ENCODE measurements at regions not wholly inside any gene's neighbourhood (a gene's known extent, or its start where the extent isn't known, plus 50 kb on each side); places are given as distances from the start of the nearest gene placed in this dataset.
"Not testable (repeated sequence)": the region's sequence is repeated elsewhere in the genome, so short reads cannot be mapped to it uniquely, and the experiment has no call there.

DNA sequence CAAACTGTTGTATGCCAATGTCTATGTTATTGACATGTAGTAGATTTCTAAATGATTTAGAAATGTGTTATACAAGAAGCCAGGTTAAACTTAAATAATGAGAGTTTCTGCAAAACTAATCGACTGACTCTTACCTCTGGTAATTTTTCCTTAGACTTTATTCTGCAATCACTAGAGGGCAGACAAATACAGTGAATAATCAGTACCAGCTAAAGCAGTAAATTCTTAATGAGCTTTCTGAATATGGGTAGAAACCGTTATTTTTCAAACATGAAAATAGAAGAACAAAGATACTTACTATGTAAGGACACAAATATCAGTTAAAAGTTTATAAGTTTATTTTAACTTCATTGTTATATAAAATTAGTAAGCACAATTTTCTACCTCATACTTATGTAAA is 97.9 kb upstream of the RGS1 start:
- DNase-seq = peak; percentile 14

DNA sequence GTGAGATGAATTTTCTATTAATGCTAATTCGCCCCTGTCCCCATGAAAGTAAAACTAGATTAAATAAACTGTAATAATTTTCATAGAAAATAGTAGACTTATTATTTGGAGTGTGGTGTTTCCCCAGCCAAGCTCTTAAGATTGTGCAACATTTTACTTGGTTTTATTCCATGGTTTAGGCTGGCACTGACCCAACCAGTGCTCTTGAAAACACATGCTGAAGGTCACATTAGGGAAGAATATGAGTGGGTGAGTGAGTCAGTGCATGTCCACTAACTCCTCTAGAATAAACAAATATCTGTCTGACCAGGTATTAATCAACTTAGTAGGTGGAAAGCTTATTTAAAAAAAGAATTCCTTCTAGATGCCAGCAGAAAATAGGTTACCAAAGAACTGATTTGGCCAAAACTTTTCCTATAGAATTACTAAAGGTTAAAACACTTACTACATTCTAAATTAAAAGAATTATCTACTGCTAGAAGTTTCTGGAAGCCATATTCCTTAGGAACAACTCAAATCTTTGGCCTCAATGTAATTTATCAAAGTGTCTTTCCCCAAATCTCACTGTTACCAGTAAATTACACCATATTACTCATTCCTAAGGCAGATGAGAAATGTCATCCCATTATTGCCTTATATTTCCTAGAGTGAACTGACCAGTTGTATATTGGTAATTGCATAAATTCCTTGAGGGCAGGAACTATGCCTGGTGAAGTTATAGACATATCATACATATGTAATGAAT is 89.7 kb upstream of the RGS1 start:
- no peak for DNase-seq

DNA sequence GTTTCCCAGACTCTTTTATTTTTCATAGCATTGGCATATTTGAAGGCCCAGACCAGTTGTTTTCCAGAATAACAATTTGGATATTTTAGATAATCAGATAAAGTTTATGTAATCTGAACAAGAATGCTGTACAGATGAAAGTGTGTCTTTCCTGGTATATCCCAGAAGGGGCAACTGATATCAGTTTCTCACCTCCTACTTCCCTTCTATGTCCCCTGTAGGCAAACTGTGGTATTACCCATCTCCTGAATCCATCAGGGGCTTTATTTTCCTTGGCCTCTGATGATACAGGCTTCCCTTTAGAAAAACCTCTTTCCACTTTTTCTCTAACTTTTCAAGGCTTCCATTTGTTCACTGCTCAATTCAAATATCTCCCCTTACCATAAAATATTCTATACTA is 87.5 kb upstream of the RGS1 start:
- no peak for DNase-seq

DNA sequence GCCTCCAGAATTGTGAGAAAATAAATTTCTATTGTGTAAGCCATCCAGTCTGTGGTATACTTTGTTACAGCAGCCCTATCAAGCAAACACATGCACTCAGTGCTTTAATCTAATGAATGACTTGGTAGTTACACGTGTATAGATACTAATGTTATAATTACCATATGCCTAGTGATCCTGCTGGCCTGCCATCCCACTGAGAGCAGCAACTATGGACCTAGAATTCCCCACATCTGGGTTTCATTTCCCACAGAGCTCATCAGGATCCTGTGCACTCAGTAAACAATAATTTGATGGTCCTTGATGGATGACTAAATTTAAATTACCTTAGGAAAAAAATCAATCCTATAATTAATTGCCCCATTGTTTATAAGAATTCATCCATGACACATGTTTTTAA is 86.5 kb upstream of the RGS1 start:
- no peak for DNase-seq

DNA sequence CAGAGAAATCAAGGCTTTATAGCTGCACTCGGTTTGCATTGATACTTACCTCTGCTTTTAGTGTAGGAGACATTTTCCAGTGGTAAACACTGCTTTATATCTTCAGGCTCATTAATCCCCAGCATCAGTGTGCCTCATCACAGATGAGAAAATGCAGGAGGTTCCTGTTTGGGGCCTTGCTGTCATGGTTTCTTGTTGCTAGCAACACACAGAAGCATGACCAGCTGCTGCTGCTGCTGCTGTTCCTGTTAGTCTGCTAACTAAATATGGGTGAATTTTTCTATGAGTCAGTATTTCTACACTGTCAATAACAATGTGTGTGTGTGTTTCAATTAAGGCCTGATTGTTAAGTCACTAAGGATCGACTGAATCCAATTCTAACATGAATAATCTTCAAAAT is 85.8 kb upstream of the RGS1 start:
- no peak for DNase-seq

DNA sequence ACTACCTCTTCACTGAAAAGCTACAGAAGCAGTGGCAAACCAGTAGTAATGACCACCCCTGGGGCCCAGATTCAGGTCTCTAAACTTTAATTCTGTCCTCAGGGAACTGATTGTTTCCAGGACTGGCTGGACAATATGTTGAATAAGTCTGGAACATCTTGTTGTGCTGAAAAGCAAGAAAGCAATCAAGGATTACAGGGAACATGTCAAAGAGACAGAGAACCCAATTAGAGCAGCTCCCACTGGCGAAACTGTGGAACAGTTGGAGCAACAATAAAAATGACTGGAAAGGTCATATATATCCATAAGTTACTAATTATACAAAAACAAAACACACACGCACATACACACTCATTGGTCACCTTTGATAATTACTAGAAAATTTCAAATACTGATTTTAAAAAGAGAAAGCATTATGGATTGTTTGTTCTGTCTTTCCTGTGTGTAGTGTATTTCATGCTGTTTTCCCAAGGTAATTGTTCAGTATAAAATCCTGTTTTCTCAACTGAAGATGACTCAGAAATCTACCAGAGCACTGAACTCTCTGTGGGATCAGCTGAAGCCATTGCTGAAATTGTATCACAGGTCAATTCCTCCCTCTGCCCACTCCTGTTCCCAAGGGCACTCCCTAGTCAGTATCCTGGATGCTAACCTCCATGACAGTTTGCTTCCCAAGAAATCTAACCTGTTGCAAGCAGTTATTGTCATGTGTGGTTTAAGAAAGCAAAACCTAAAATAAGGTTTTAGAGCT is 83.6 kb upstream of the RGS1 start:
- DNase-seq = no peak

DNA sequence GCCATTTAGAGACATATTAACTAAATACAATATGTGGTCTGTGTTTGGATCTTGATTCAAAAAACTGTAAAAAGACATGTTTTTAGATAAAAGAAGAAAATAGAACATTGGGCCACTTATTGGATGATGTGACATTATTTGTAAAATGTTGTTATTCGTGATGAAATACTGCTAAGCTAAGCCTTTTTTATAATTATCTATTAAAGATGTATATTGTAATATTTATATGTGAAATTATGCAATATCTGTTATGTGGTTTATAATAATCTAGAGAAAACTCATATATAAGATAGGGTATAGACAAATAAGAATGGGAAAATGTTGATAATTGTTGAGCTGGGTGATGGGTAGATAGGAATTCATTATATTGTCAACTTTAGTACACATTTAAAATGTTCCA is 82.0 kb upstream of the RGS1 start:
- no peak for DNase-seq

DNA sequence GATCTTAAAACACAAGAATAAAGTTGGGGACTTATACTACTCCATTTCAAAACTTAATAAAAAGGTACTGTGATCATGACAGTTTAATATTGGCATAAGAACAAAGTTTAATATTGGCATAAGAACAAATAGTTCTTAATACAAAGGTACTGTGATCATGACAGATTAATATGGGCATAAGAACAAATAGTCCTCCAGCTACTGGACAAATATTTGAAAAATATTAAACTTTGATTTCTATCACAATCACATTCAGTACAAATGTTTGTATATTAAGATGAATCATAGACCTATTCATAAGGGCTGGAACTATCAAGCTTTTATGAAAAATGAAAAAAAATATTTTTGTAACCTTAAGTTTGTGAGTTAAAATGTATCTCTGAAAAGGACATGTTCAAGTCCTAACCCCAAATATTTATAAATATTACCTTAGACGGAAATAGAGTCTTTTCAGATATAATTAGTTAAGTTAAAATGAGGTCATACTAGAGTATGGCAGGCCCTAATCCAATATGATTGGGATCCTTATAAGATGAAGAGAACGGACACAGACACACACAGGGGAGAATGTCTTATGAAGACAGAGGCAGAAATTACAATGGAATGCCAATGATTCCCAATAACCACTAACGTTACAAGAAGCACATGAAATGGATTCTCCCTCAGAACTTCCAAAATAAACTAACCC is 79.1 kb upstream of the RGS1 start:
- DNase-seq = no peak

DNA sequence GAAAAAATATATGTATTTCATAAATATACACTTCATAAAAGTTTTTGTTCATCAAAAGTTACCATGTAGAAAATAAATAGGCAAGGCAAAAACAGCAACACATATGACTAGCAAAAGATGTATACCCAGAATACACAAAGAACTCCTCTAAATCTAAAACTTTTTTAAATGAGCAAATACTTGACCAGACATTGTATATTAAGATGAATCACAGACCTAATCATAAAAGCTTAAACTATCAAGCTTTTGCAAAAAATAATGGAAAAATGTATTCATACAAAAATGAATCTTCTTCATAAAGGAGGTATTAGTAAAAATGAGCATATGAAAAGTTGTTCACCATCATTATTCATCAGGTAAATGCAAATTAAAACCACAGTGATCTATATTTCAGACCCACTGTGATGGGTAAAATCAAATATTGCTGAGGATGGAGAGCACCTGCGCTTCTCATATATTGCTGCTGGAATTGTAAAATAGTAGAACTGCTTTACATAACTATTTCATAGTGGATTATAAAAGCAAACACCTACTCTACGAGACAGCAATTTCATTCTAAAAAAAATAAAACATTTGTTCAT is 78.3 kb upstream of the RGS1 start:
- no peak for DNase-seq

DNA sequence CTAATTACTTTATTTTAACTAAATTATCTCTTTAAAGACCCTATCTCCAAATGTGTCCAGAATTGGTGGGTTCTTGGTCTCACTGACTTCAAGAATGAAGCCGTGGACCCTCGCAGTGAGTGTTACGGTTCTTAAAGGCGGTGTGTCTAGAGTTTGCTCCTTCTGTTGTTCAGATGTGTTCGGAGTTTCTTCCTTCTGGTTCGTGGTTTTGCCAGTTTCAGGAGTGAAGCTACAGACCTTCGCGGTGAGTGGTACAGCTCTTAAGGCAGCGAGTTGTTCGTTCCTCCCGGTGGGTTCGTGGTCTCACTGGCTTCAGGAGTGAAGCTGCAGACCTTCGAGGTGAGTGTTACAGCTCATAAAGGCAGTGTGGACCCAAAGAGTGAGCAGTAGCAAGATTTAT is 77.5 kb upstream of the RGS1 start:
- DNase-seq = not testable (repeated sequence)

DNA sequence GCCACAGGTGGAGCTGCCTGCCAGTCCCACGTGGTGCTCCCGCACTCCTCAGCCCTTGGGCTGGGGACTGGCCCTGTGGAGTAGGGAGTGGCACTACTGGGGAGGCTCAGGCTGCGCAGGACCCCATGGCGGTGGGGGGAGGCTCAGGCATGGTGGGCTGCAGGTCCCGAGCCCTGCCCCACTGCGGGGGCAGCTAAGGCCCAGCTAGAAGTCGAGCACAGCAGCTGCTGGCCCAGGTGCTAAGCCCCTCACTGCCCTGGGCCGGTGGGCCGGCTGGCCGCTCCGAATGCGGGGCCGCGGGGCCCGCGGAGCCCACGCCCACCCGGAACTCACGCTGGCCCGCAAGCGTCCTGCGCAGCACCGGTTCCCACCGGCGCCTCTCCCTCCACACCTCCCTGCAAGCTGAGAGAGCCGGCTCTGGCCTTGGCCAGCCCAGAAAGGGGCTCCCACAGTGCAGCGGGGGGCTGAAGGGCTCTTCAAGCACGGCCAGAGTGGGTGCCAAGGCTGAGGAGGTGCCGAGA is 76.5 kb upstream of the RGS1 start:
- not testable (repeated sequence) for DNase-seq

DNA sequence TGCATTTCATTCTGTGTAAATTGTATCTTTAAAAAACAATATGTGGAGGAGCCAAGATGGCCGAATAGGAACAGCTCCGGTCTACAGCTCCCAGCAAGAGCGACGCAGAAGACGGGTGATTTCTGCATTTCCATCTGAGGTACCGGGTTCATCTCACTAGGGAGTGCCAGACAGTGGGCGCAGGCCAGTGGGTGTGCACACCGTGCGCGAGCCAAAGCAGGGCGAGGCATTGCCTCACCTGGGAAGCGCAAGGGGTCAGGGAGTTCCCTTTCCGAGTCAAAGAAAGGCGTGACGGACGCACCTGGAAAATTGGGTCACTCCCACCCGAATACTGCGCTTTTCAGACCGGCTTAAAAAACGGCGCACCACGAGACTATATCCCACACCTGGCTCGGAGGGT is 75.0 kb upstream of the RGS1 start:
- DNase-seq = not testable (repeated sequence)

DNA sequence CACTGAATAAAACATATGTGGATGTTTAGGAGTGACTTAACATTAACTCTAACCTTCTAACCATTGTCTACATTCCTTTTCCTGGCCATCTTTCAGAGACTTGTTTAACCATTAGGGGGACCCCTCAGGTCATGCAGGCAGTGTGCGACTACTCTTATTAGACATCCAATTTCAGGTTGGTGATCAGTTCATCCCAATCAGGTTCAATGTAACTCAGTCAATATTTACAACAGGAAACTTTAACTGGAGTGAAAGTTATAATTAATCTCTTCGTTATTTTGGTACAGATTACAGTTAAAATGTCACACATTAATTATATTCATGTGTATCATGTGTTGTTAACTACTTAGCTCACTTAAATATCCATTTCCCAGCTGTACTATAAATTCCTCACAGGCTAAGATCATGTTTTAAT is 68.8 kb upstream of the RGS1 start:
- no peak for DNase-seq

DNA sequence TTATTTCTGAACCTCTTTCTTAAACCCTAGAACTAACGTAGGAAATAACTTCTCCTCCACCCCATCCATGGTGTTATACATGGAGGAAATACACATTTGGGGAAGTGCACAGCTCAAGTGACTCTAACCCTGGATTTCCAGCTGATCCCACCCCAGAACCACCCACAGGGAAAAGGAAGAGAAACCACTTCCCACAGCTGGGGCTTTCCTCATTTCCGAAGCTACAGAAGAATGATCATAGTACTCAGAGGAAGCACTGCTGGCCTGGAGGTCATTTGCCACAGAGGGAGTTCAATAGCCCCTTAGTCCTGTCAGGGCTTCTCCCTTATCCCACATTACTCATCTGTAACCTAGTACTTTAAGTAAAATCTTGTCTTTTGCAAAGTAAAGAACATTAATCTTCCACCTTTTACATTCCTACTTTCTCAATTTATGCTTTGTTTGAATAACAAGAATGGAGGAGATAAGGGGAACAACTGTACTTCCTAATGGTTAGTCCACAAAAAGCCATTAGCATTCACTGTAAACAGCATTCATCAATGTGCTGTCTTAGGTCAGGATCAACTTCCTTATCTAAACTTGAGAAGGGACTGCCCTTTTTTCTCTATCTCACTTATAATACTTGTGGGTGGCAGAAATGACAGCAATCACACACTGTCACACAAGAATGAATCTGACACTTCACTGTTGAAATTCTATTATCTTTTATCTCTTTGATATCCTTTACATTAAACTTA is 63.0 kb upstream of the RGS1 start:
- no peak for DNase-seq

DNA sequence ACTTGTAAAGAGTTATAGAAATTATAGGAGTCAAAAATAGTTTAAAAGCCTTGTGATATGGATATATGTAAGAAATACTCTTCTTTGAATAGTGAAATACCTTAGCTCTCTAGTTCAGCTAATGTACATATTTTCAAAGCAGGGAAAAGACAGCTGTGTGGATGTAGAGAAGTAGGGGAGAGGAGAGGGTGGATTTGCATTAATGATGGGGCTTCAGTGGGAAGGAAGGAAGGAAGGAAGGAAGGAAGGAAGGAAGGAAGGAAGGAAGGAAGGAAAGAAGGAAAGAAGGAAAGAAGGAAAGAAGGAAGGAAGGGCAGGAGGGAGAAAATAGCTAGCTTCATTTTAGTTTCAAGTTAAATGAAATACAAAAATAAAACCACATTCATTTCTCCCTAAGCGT is 62.4 kb upstream of the RGS1 start:
- no peak for DNase-seq

DNA sequence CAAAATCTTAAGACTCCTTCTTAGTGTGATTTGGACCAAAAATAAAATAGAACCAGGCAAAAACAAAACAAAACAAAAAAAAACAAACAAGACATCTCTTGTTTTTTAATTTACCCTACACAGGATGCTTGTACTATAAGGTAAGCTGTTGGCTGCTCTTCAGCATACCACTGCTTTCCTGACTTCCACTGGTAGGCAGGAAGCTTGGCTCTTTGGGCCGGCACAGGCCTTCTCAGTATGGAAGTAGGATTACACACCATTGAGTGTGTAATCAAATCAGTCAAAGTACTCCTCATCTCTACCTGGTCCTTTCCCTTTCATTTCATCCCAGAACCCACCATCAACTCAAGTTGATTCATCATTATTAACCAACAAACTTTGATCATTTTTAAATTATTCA is 61.9 kb upstream of the RGS1 start:
- no peak for DNase-seq

DNA sequence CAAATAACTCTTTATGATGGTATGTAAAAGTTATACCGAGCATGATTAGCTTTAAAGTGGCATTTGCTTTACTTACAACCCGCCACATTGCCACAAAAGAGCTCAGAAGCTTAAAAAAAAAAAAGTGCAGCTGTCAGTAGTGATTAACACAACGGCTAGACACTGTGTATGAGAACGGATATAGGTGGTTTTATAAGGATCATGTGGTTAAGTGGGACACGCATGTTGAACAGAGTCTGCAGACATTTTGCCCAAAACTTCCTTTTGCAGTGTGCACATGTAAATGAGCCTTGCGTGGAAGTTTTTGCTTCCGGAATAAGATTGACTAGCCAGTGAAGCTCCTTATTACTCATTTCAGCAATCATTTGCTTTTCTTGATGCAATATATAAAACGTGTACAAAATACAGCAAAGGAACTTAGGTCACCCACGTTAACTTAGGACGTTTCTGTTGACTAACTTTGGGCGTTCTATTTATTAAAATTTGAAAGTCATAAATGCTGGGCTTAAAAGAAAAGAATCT is 58.7 kb upstream of the RGS1 start:
- DNase-seq = no peak

DNA sequence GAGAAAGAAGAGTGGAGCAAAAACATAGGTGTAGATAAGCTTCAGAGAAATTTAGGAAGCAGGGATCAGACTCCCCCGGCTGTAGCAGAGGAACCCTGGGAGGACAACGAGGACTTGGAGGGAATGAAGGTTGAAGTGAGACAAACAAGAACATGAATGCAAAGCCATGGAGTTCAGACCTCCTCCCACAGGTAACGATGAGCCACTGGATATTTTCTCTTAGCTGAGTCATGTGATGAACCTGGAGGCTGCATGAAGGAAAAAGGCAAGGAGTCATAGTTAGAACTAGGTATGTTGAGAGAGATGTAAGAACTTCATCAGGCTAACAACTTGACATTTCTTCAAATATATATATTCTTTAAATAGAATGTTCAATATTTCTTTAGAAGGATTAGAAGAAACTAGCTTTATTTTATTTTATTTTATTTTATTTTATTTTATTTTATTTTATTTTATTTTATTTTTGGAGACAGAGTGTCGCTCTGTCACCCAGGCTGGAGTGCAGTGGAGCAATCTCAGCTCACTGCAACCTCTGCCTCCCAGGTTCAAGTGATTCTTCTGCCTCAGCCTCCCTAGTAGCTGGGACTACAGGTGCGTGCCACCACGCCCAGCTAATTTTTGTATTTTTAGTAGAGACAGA is 57.7 kb upstream of the RGS1 start:
- not testable (repeated sequence) for DNase-seq

DNA sequence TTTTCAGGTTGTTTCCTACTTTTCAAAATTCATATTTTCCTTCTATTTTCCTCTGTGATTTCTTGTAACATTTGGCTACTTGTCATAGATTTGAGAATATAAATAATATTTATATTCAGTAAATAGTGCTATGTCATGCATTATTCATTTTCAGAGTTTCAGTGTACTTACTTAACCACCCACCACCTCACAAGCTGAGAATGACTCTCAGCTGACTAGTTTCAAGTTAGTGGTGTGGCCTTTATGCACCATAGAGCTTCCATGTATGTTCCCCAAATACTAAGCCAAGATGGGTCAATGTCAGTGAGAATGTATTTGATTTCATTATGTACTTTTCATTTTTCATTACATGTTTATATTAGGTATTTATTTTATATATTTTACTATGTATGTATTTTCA is 56.9 kb upstream of the RGS1 start:
- DNase-seq = no peak

DNA sequence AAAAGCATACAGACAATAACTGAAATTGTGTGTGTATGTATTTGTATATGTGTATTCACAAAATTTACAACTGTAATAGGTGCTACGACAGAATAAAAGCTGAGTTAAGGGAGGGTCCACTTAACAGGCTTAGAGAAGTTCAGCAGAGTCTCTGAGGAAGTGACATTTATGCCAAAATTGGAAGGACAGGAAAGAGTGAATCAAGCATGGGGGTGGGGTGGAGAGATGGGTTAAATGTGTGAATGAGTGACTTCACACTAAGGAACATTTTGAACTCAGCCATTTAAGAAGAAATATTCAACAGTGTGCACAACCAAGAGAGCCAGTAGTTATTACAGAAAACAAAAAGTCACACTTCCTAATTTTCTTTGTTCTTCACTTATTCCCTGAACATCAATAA is 53.8 kb upstream of the RGS1 start:
- no peak for DNase-seq

DNA sequence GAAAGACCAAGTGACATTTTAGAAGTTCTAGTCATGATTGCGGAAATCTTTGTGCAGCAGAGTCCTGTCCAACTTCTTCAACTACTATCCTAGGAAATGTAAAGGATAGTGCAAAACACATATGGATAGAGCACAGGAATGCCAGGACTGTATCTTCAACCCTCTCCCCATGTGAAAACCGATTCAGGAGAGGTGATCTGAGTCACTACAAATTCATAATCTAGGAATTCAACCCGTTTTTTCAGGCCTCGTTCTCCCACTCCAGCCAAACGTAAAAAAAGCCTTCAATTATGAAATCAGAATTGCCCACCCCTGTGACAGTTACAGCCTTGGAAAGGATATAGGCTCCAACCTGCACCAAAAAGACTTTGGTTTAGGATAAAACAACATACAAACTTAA is 52.9 kb upstream of the RGS1 start:
- no peak for DNase-seq

DNA sequence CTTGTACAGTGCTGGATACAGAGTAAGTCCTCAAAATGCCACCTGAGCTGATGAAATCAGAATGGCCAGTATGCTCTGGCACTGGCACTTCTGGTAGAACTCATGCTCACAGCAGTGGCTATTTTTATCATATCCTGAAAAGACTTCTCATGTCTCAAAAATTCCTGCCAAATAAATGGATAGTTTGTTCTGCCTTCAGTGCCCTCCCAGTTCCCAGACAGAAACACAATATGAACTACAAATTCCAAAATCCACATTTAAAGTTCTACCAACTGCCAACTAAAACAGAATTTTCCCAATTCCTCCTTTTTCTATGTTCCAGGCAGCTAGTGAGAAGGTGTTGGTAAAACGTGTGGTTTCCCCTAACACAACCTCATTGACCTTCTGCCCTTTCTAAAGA is 51.4 kb upstream of the RGS1 start:
- DNase-seq = no peak
